Neural cell (in vitro differentiated cells): ENCODE measurements at regions not wholly inside any gene's neighbourhood (a gene's known extent, or its start where the extent isn't known, plus 50 kb on each side); places are given as distances from the start of the nearest gene placed in this dataset.
A peak's percentile ranks its signal among the peaks of the same experiment; 100 is the strongest.

ENCODE experiments used
- H2AFZ ChIP-seq: fragments of 200-600, 300-800 bp; sonication (generic), shearing (Covaris generic); 2 replicates; pipeline ENCODE4 v1.6.0; 2014; ENCODE audit warnings: low read depth, mild to moderate bottlenecking, antibody characterized with exemption, low read length, moderate library complexity
- H3F3A ChIP-seq: fragments of 200-600 bp; shearing (Covaris generic); 2 replicates; pipeline ENCODE4 v1.6.1; 2016; ENCODE audit warnings: mild to moderate bottlenecking, moderate library complexity, mixed read lengths, antibody characterized with exemption, low read length; ENCODE audit not compliant: insufficient read depth, poor library complexity, severe bottlenecking
- H3K27ac ChIP-seq: fragments of 200-600, 300-800 bp; sonication (generic), shearing (Covaris generic); 2 replicates; pipeline ENCODE4 v1.5.1; 2014; ENCODE audit warnings: mild to moderate bottlenecking, low read length, moderate library complexity
- H3K27me3 ChIP-seq: fragments of 300-800, 200-600 bp; sonication (generic), shearing (Covaris generic); 2 replicates; pipeline ENCODE4 v1.6.0; 2014; ENCODE audit warnings: mild to moderate bottlenecking, low read depth, low read length, moderate library complexity; ENCODE audit not compliant: insufficient read depth
- H3K36me3 ChIP-seq: fragments of 300-800, 200-600 bp; sonication (generic), shearing (Covaris generic); 2 replicates; pipeline ENCODE4 v1.5.1; 2014; ENCODE audit warnings: mild to moderate bottlenecking, antibody characterized with exemption, low read length, moderate library complexity; ENCODE audit not compliant: insufficient read depth
- H3K4me2 ChIP-seq: fragments of 300-800, 200-600 bp; sonication (generic), shearing (Covaris generic); 2 replicates; pipeline ENCODE4 v1.6.0; 2014; ENCODE audit warnings: mild to moderate bottlenecking, low read length
- H3K4me3 ChIP-seq: fragments of 300-800, 200-600 bp; sonication (generic), shearing (Covaris generic); 2 replicates; pipeline ENCODE4 v1.5.1; 2014; ENCODE audit warnings: mild to moderate bottlenecking, low read length, moderate library complexity
- H3K79me2 ChIP-seq: fragments of 200-600 bp; shearing (Covaris generic); replicated peaks from 2 replicates; pipeline ENCODE4 v1.6.0; 2014; ENCODE audit warnings: mild to moderate bottlenecking, low read length, moderate library complexity; ENCODE audit not compliant: insufficient read depth
- H3K9ac ChIP-seq: fragments of 300-800, 200-600 bp; sonication (generic), shearing (Covaris generic); 2 replicates; pipeline ENCODE4 v1.6.1; 2016; ENCODE audit warnings: mild to moderate bottlenecking, low read length, mixed read lengths
- H3K9me2 ChIP-seq: fragments of 200-600 bp; shearing (Covaris generic); 2 replicates; pipeline ENCODE4 v1.6.1; 2016; ENCODE audit warnings: mild to moderate bottlenecking, low read length, mixed read lengths; ENCODE audit not compliant: insufficient read depth
- H3K9me3 ChIP-seq: fragments of 200-600, 300-800 bp; sonication (generic), shearing (Covaris generic); 2 replicates; pipeline ENCODE4 v1.6.1; 2016; ENCODE audit warnings: mild to moderate bottlenecking, mixed run types, low read length, moderate library complexity, mixed read lengths
- H4K20me1 ChIP-seq: fragments of 200-600 bp; shearing (Covaris generic); 2 replicates; pipeline ENCODE4 v1.6.1; 2016; ENCODE audit warnings: mild to moderate bottlenecking, mixed run types; ENCODE audit not compliant: insufficient read depth
- EP300 ChIP-seq: fragments of 450-650 bp; conservative IDR thresholded peaks from 2 replicates; pipeline ENCODE4 v1.6.1; 2014; ENCODE audit warnings: antibody characterized with exemption, mild to moderate bottlenecking, moderate library complexity; ENCODE audit not compliant: poor library complexity, severe bottlenecking
- EZH2 ChIP-seq: fragments of 200-600, 300-800 bp; shearing (Covaris generic), sonication (generic); IDR thresholded peaks from 2 replicates; pipeline ENCODE4 v1.6.1; 2014; ENCODE audit warnings: antibody characterized with exemption, low read length, borderline replicate concordance, mild to moderate bottlenecking; ENCODE audit not compliant: insufficient read depth, poor library complexity, severe bottlenecking
- MXI1 ChIP-seq: fragments of 450-650 bp; conservative IDR thresholded peaks from 2 replicates; pipeline ENCODE4 v1.6.1; 2014; ENCODE audit warnings: antibody characterized with exemption, mild to moderate bottlenecking; ENCODE audit not compliant: poor library complexity, severe bottlenecking
- POLR2AphosphoS5 ChIP-seq: IDR thresholded peaks from 2 replicates; pipeline ENCODE4 v1.6.1; 2012
- RAD21 ChIP-seq: fragments of 450-650 bp; conservative IDR thresholded peaks from 2 replicates; pipeline ENCODE4 v1.6.1; 2014; ENCODE audit warnings: antibody characterized with exemption, mild to moderate bottlenecking, moderate library complexity
- SMC3 ChIP-seq: fragments of 450-650 bp; conservative IDR thresholded peaks from 2 replicates; pipeline ENCODE4 v1.6.1; 2014; ENCODE audit warnings: antibody characterized with exemption, mild to moderate bottlenecking, moderate library complexity; ENCODE audit not compliant: poor library complexity
- TAF1 ChIP-seq: IDR thresholded peaks from 2 replicates; pipeline ENCODE4 v1.6.1; 2012; ENCODE audit warnings: low read depth
- TF ChIP-seq, protein P1 (sequence below): fragments of 450-650 bp; IDR thresholded peaks from 2 replicates; pipeline ENCODE4 v1.5.1; 2014; ENCODE audit warnings: antibody characterized with exemption, mild to moderate bottlenecking, moderate library complexity; ENCODE audit not compliant: poor library complexity, severe bottlenecking
- TF ChIP-seq, protein P2 (sequence below): IDR thresholded peaks from 2 replicates; pipeline ENCODE4 v1.6.1; 2012; ENCODE audit warnings: borderline replicate concordance

DNA sequence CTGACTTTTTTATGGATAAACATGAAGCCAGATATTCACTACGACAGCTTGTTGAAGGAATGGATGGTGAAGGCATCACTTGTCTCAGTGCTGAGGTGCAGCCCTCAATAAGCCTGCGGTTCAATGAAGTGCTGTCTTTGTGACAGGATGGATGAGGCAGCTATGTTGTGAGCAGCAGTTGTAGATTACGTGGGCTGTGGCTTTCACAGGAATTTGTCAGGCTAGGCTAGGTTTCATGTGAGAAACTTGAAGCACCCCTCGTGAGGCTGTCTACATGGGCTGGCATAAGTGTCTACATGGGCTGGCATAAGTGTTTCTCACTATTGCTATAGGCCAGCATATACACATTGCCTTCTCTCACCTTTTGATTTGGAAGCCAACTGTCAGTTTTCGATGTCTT is 1050.0 kb downstream of the ADGRL3 start:
- no peaks in the 10 kb centered on the region for H3K36me3 ChIP-seq
- no peaks in the 10 kb centered on the region for H3F3A ChIP-seq
- H3K9ac ChIP-seq, result no peak overlapping the region
- H2AFZ ChIP-seq, result no peak overlapping the region
- no peaks in the 10 kb centered on the region for H3K79me2 ChIP-seq
- H3K27me3 ChIP-seq, result no peaks in the 10 kb centered on the region
- H3K9me3 ChIP-seq, result no peaks in the 10 kb centered on the region
- no peak overlapping the region for H3K27ac ChIP-seq
- no peak overlapping the region for H3K4me3 ChIP-seq
- no peaks in the 10 kb centered on the region for H3K9me2 ChIP-seq
- no peaks in the 10 kb centered on the region for H4K20me1 ChIP-seq
- TF ChIP-seq TAF1 (no peak), MXI1 (no peak), EP300 (peak; percentile 69), EZH2 (no peak), RAD21 (no peak), SMC3 (no peak), POLR2AphosphoS5 (peak; percentile 38)
- TF ChIP-seq, protein P1, sequence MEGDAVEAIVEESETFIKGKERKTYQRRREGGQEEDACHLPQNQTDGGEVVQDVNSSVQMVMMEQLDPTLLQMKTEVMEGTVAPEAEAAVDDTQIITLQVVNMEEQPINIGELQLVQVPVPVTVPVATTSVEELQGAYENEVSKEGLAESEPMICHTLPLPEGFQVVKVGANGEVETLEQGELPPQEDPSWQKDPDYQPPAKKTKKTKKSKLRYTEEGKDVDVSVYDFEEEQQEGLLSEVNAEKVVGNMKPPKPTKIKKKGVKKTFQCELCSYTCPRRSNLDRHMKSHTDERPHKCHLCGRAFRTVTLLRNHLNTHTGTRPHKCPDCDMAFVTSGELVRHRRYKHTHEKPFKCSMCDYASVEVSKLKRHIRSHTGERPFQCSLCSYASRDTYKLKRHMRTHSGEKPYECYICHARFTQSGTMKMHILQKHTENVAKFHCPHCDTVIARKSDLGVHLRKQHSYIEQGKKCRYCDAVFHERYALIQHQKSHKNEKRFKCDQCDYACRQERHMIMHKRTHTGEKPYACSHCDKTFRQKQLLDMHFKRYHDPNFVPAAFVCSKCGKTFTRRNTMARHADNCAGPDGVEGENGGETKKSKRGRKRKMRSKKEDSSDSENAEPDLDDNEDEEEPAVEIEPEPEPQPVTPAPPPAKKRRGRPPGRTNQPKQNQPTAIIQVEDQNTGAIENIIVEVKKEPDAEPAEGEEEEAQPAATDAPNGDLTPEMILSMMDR, result no peak
- TF ChIP-seq, protein P2, sequence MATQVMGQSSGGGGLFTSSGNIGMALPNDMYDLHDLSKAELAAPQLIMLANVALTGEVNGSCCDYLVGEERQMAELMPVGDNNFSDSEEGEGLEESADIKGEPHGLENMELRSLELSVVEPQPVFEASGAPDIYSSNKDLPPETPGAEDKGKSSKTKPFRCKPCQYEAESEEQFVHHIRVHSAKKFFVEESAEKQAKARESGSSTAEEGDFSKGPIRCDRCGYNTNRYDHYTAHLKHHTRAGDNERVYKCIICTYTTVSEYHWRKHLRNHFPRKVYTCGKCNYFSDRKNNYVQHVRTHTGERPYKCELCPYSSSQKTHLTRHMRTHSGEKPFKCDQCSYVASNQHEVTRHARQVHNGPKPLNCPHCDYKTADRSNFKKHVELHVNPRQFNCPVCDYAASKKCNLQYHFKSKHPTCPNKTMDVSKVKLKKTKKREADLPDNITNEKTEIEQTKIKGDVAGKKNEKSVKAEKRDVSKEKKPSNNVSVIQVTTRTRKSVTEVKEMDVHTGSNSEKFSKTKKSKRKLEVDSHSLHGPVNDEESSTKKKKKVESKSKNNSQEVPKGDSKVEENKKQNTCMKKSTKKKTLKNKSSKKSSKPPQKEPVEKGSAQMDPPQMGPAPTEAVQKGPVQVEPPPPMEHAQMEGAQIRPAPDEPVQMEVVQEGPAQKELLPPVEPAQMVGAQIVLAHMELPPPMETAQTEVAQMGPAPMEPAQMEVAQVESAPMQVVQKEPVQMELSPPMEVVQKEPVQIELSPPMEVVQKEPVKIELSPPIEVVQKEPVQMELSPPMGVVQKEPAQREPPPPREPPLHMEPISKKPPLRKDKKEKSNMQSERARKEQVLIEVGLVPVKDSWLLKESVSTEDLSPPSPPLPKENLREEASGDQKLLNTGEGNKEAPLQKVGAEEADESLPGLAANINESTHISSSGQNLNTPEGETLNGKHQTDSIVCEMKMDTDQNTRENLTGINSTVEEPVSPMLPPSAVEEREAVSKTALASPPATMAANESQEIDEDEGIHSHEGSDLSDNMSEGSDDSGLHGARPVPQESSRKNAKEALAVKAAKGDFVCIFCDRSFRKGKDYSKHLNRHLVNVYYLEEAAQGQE, result no peak
- H3K4me2 ChIP-seq, result no peak overlapping the region

DNA sequence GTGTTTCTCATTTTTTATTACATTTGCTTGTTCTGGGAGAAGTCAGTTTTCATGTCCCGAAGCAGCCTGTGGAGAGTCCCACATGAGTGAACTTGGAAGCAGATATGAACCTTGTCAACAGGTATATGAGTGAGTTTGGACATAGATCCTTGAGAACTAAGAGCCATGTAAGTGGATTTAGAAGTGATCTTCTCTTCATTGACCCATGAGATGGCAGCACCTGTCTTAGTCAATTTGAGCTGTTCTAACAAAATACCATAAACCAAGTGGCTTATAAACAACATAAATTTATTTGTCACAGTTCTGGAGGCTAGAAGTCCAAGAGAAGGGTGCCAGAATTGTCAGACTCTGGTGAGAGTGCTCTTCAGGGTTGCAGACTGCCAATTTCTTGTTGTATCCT is 1043.8 kb downstream of the ADGRL3 start:
- Histone ChIP-seq H3K79me2 (no peaks in the 10 kb centered on the region), H3K9me3 (no peaks in the 10 kb centered on the region), H3K27me3 (no peaks in the 10 kb centered on the region), H3K36me3 (no peaks in the 10 kb centered on the region), H3K9ac (no peak overlapping the region), H3K4me3 (no peak overlapping the region), H3K27ac (no peak overlapping the region), H3K4me2 (no peak overlapping the region), H2AFZ (no peak overlapping the region), H4K20me1 (no peaks in the 10 kb centered on the region), H3F3A (no peaks in the 10 kb centered on the region), H3K9me2 (no peaks in the 10 kb centered on the region)
- TF ChIP-seq MXI1 (no peak), EZH2 (no peak), RAD21 (no peak), POLR2AphosphoS5 (no peak), EP300 (no peak), TAF1 (no peak), SMC3 (no peak)
- TF ChIP-seq, protein P1, result no peak
- TF ChIP-seq, protein P2, result no peak
